MM.1S (cell line): ENCODE measurements at regions not wholly inside any gene's neighbourhood (a gene's known extent, or its start where the extent isn't known, plus 50 kb on each side); places are given as distances from the start of the nearest gene placed in this dataset.

Experiments used
- DNase-seq: peaks from one replicate; pipeline ENCODE4 v3.0.0-alpha.2; 2015
- H2AFZ ChIP-seq: fragments of 300-600 bp; sonication (generic); 2 replicates; pipeline ENCODE4 v1.6.0; 2016; ENCODE audit warnings: antibody characterized with exemption, low read length
- H3F3A ChIP-seq: fragments of 300-600 bp; sonication (generic); 2 replicates; pipeline ENCODE4 v1.6.1; 2016; ENCODE audit warnings: mild to moderate bottlenecking, antibody characterized with exemption, low read length, moderate library complexity, mixed read lengths; ENCODE audit not compliant: insufficient read depth
- H3K27ac ChIP-seq: fragments of 300-600 bp; sonication (generic); 2 replicates; pipeline ENCODE4 v1.5.1; 2016; ENCODE audit warnings: mild to moderate bottlenecking, low read length
- H3K27me3 ChIP-seq: fragments of 300-600 bp; sonication (generic); replicated peaks from 2 replicates; pipeline ENCODE4 v1.6.0; 2016; ENCODE audit warnings: low read length; ENCODE audit not compliant: insufficient read depth
- H3K36me3 ChIP-seq: fragments of 300-600 bp; sonication (generic); replicated peaks from 2 replicates; pipeline ENCODE4 v1.6.1; 2016; ENCODE audit warnings: mild to moderate bottlenecking, low read length, mixed read lengths; ENCODE audit not compliant: insufficient read depth
- H3K4me1 ChIP-seq: fragments of 300-600 bp; sonication (generic); 2 replicates; pipeline ENCODE4 v1.6.1; 2016; ENCODE audit warnings: low read length, mixed read lengths
- H3K4me2 ChIP-seq: fragments of 300-600 bp; sonication (generic); 2 replicates; pipeline ENCODE4 v1.6.0; 2016; ENCODE audit warnings: low read depth, low read length
- H3K4me3 ChIP-seq: fragments of 300-600 bp; sonication (generic); 2 replicates; pipeline ENCODE4 v1.5.1; 2016; ENCODE audit warnings: low read length, mixed read lengths
- H3K79me2 ChIP-seq: fragments of 300-600 bp; sonication (generic); 2 replicates; pipeline ENCODE4 v1.6.1; 2016; ENCODE audit warnings: mixed run types, low read length, mixed read lengths
- H3K9ac ChIP-seq: fragments of 300-600 bp; sonication (generic); 2 replicates; pipeline ENCODE4 v1.6.1; 2016; ENCODE audit warnings: low read length, mixed read lengths
- H3K9me2 ChIP-seq: fragments of 300-600 bp; sonication (generic); replicated peaks from 2 replicates; pipeline ENCODE4 v1.6.1; 2016; ENCODE audit warnings: mild to moderate bottlenecking, low read length, mixed read lengths; ENCODE audit not compliant: insufficient read depth
- H3K9me3 ChIP-seq: fragments of 300-600 bp; sonication (generic); replicated peaks from 2 replicates; pipeline ENCODE4 v1.6.1; 2016; ENCODE audit warnings: mild to moderate bottlenecking, low read length, mixed read lengths; ENCODE audit not compliant: insufficient read depth
- H4K20me1 ChIP-seq: fragments of 300-600 bp; sonication (generic); 2 replicates; pipeline ENCODE4 v1.6.1; 2016; ENCODE audit warnings: mild to moderate bottlenecking, low read length, moderate library complexity, mixed read lengths; ENCODE audit not compliant: insufficient read depth
- CTCF ChIP-seq: fragments of 300-600 bp; sonication (generic); IDR thresholded peaks from 2 replicates; pipeline ENCODE4 v1.5.1; 2016; ENCODE audit warnings: antibody characterized with exemption, low read length, mixed read lengths
- EZH2 ChIP-seq: fragments of 300-600 bp; sonication (generic); optimal IDR thresholded peaks from 2 replicates; pipeline ENCODE3; 2017; ENCODE audit warnings: low read depth, mild to moderate bottlenecking, antibody characterized with exemption, low read length, mixed read lengths
- EZH2phosphoT487 ChIP-seq: fragments of 300-600 bp; sonication (generic); IDR thresholded peaks from 2 replicates; pipeline ENCODE4 v1.6.1; 2018; ENCODE audit warnings: antibody characterized with exemption, low read length

GRCh38 chr2:215573496-215573895 is 137.6 kb upstream of the FN1 start:
- no peak for DNase-seq
- H3K4me1 ChIP-seq, result no peaks in the 10 kb centered on the region
- no peak overlapping the region for H3K9ac ChIP-seq
- TF ChIP-seq EZH2phosphoT487, result no peak
- H3K9me3 ChIP-seq, result no peaks in the 10 kb centered on the region
- no peak overlapping the region for H3K27ac ChIP-seq
- no peaks in the 10 kb centered on the region for H3K36me3 ChIP-seq
- H3K4me3 ChIP-seq, result no peak overlapping the region
- no peaks in the 10 kb centered on the region for H3K9me2 ChIP-seq
- H3F3A ChIP-seq, result no peaks in the 10 kb centered on the region
- no peak overlapping the region for H2AFZ ChIP-seq
- no peaks in the 10 kb centered on the region for H3K79me2 ChIP-seq
- H3K27me3 ChIP-seq, result no peaks in the 10 kb centered on the region
- no peaks in the 10 kb centered on the region for H4K20me1 ChIP-seq
- H3K4me2 ChIP-seq, result no peak overlapping the region

GRCh38 chr2:215572341-215572848 is 136.5 kb upstream of the FN1 start:
- Histone ChIP-seq H3K4me1 (no peaks in the 10 kb centered on the region), H3K27me3 (no peaks in the 10 kb centered on the region), H3K9me2 (no peaks in the 10 kb centered on the region), H3F3A (no peaks in the 10 kb centered on the region), H3K79me2 (no peaks in the 10 kb centered on the region), H2AFZ (no peak overlapping the region), H3K27ac (no peak overlapping the region), H3K9ac (no peak overlapping the region), H3K4me3 (no peak overlapping the region), H3K4me2 (no peak overlapping the region), H3K9me3 (no peaks in the 10 kb centered on the region), H4K20me1 (no peaks in the 10 kb centered on the region), H3K36me3 (no peaks in the 10 kb centered on the region)
- TF ChIP-seq EZH2 (no peak), CTCF (no peak), EZH2phosphoT487 (no peak)
- DNase-seq, result no peak

GRCh38 chr2:215571689-215572088 is 135.8 kb upstream of the FN1 start:
- H3K4me2 ChIP-seq, result no peak overlapping the region
- no peaks in the 10 kb centered on the region for H4K20me1 ChIP-seq
- no peak overlapping the region for H3K27ac ChIP-seq
- DNase-seq, result no peak
- no peaks in the 10 kb centered on the region for H3K27me3 ChIP-seq
- H3K9ac ChIP-seq, result no peak overlapping the region
- H3K9me3 ChIP-seq, result no peaks in the 10 kb centered on the region
- H3K4me1 ChIP-seq, result no peaks in the 10 kb centered on the region
- H3K4me3 ChIP-seq, result no peak overlapping the region
- H3K9me2 ChIP-seq, result no peaks in the 10 kb centered on the region
- no peaks in the 10 kb centered on the region for H3K79me2 ChIP-seq
- H3K36me3 ChIP-seq, result no peaks in the 10 kb centered on the region
- TF ChIP-seq CTCF, result no peak
- H3F3A ChIP-seq, result no peaks in the 10 kb centered on the region
- no peak overlapping the region for H2AFZ ChIP-seq

- Histone ChIP-seq H3K4me1 (no peaks in the 10 kb centered on the region), H3K36me3 (no peaks in the 10 kb centered on the region)
- no peak for DNase-seq
These were observed 131.6 kb upstream of the FN1 start for GRCh38 chr2:215567504-215567903.

More at GRCh38 chr2:215567504-215567903, 131.6 kb upstream of the FN1 start:
- Histone ChIP-seq H3K4me2 (no peak overlapping the region), H3F3A (no peaks in the 10 kb centered on the region), H3K9ac (no peak overlapping the region), H3K27me3 (no peaks in the 10 kb centered on the region), H3K9me3 (no peaks in the 10 kb centered on the region), H3K27ac (no peak overlapping the region), H3K79me2 (no peaks in the 10 kb centered on the region), H3K9me2 (no peaks in the 10 kb centered on the region), H3K4me3 (no peak overlapping the region), H4K20me1 (no peaks in the 10 kb centered on the region), H2AFZ (no peak overlapping the region)
- TF ChIP-seq EZH2phosphoT487 (no peak), CTCF (no peak), EZH2 (no peak)
